AG09319 (cell line): ENCODE measurements at regions not wholly inside any gene's neighbourhood (a gene's known extent, or its start where the extent isn't known, plus 50 kb on each side); places are given as distances from the start of the nearest gene placed in this dataset.

Experiments
- DNase-seq: peaks from one replicate; pipeline ENCODE4 v3.0.0-alpha.2; 2010; ENCODE audit warnings: low read depth; ENCODE audit errors: extremely low read depth
- TF ChIP-seq, protein P1 (sequence below): IDR thresholded peaks from 2 replicates; pipeline ENCODE4 v1.5.1; 2011; ENCODE audit warnings: low read depth, mild to moderate bottlenecking, inconsistent platforms, low read length, moderate library complexity

DNA sequence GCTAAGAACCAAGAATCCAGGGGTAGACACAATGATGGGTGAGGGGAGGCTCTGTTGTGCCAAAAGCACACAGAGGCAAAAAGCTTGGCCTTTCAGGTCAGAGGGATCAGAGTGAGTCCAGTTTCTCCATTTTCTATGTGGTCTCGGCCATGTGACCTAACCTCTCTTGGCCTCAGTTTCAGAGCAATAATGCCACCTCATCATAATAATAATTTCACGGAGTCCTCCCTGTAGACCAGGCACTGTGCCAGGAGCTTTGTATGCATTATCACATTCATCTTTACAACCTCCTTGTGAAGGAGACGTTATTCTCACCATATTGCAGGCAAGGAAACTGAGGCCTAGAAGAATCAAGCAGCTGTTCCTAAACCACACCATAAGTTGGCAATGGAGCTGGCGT, 120.2 kb downstream of the WT1 start:
- no peak for DNase-seq
- TF ChIP-seq, protein P1, sequence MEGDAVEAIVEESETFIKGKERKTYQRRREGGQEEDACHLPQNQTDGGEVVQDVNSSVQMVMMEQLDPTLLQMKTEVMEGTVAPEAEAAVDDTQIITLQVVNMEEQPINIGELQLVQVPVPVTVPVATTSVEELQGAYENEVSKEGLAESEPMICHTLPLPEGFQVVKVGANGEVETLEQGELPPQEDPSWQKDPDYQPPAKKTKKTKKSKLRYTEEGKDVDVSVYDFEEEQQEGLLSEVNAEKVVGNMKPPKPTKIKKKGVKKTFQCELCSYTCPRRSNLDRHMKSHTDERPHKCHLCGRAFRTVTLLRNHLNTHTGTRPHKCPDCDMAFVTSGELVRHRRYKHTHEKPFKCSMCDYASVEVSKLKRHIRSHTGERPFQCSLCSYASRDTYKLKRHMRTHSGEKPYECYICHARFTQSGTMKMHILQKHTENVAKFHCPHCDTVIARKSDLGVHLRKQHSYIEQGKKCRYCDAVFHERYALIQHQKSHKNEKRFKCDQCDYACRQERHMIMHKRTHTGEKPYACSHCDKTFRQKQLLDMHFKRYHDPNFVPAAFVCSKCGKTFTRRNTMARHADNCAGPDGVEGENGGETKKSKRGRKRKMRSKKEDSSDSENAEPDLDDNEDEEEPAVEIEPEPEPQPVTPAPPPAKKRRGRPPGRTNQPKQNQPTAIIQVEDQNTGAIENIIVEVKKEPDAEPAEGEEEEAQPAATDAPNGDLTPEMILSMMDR, result no peak

DNA sequence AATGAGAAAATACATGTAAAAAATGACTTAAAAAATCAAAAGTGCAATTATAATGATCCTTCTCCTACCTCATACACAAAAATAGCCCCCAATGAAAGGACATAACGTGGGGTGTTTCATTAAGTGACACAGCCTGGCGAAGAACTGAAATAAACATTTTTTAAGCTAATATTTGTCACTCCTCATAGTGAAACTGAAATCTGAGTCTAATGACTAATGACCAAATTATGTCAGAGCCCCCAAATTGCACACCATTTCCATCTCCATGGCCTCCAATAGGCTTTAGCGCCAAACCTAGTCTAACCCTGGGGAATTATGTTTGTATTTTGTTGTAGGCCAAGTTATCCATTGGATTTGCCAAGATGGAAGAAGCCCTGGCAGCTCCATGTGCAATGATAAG, 119.1 kb downstream of the WT1 start:
- no peak for DNase-seq
- TF ChIP-seq, protein P1, result no peak

DNA sequence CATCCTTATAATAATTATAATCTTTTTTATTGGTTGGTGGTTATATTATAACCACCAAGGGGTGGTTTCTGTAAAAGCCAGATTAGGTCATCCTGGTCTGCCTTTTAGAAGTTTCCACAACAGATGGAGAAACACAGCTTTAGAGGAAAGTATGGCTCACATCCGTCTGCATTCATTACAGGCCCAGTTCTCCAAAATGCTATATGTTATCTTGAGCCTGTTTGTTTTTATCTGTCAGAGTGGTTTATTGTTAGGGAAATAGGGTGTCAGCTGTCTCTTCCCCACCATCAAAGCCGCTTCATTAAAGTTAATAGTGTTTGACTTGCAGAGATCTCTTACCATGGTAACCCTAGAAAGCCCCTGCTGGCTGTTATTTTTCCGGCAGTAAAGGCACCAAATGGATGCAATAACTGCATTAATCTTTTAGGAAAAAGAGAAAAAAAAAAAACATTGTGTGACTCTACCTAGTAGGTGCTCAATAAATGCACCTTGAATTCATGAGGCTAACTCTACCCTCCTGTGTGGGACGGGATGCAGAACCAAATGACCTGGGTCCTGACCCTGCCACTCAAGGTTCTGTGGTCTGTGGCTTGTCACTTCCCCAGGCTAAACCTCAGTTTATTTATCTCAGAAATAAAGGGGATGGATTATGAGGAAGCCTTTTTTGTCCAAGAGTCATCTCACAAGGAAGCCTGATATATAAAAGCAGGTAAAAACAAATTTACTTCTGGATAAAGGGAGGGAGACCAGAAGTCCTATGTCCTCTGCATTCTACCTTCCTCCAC, 118.3 kb downstream of the WT1 start:
- DNase-seq, result no peak
- TF ChIP-seq, protein P1, result no peak

DNA sequence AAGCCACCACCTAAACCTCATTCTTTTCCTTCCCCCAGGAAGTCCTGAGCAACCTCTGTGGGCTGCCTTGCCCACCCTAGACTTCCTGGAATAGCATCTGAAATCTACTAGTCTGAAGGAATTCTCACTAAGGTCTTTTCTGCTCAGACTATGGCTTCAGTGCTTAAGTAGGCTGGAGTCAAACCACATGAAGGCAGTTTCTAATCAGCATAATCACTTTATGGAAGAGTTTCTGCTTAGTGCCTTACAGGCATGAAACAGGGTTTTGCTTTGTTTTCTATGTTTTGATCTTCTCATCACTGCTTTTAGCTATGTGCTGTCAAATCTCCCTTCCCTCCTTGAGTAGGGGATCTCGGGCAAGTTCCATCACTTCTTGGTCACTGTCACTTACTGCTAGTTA, 117.7 kb downstream of the WT1 start:
- TF ChIP-seq, protein P1, result no peak
- no peak for DNase-seq

DNA sequence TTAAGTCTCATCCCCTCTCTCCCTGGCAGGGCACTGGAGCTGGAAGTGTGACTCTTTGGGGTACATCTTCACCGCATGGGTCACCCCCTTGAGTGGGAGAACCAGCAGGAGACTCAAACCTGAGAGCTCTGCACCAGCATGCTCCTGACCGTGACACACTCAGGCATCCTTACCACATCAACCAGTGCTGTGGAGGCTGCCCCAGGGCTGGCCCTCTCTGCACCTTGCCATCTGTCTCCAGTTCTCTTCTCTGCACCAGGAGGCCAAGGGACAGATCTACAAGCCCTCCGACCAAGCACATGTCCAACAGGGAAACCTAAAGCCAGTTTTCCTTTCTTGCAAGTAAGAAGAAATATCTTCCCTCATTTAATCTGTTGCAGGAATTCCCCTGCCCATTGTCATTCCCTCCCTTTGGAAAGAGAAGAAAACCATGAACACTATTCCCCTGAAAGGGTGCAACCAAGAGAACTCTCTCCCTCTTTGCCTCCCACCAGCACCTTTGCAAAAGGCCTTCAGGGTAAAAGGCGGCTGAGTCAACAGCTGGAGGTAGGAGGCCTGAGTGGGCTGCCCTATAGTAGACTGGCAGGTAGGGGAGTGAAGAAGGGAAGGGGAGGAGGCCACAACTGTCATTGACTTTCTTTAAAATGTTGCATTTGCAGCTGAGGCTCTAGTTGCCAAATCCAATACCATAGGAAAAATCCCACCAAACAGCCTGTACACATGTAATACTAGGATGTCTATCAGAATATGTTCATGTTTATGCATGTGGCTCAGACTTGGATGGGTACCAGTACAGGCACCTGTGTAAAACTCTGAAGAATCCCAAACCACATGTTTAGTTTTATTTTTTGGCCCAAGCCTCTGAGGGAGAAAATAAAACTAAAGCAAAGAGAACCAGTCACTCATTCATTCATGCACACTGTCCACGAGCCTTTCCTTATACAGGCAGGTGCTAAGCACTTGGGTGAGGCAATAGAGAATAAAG, 117.0 kb downstream of the WT1 start:
- DNase-seq, result no peak

DNA sequence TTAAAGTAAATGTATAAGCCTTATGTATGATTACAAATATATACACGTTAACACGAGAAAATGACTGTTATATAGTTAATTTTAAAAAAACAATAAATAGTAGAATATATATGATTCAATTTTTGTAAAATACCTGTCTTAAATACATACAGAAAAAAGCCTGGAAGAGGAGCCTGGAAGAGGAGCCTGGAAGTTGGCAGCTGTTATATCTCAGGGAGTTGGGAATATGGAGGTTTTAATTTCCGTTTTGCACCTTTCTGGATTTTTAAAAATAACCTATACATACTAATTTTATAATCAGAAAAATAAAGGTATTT, 111.6 kb downstream of the WT1 start:
- DNase-seq, result no peak
- TF ChIP-seq, protein P1, result no peak

More for the DNA sequence above, 117.0 kb downstream of the WT1 start:
- TF ChIP-seq, protein P1, result no peak

DNA sequence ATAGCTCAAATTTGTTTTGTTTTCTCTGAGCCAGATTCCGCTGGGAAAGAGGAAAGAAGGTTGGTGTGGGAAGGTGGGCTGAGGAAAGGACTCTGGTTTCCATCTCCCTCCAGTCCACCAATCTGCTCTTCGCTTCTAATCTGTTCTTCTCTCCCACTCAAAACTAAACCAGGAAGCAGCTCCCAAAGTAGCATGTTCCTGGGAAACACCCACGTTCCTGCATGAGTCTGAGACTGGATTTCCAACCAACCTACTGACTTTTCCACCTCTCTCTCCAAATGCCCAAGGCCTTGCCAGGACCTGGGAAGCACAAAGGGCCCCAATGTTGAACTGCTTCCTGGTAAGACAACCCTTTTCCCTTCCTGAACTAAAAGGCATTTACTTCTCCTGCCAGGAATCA, 110.2 kb downstream of the WT1 start:
- TF ChIP-seq, protein P1, result no peak
- no peak for DNase-seq
